ENCODE measurements at regions not wholly inside any gene's neighbourhood (a gene's known extent, or its start where the extent isn't known, plus 50 kb on each side); places are given as distances from the start of the nearest gene placed in this dataset.

- no peak for DNase-seq
Observed at GRCh38 chr15:62983956-62984355, 58.6 kb upstream of the TPM1 start.

- no peak for DNase-seq
Observed at GRCh38 chr15:62985768-62986167, 56.8 kb upstream of the TPM1 start.

- no peak for DNase-seq
Observed at GRCh38 chr15:62986948-62987347, 55.6 kb upstream of the TPM1 start.

GRCh38 chr15:62988701-62989100, 53.8 kb upstream of the TPM1 start:
- no peak for DNase-seq

DNA sequence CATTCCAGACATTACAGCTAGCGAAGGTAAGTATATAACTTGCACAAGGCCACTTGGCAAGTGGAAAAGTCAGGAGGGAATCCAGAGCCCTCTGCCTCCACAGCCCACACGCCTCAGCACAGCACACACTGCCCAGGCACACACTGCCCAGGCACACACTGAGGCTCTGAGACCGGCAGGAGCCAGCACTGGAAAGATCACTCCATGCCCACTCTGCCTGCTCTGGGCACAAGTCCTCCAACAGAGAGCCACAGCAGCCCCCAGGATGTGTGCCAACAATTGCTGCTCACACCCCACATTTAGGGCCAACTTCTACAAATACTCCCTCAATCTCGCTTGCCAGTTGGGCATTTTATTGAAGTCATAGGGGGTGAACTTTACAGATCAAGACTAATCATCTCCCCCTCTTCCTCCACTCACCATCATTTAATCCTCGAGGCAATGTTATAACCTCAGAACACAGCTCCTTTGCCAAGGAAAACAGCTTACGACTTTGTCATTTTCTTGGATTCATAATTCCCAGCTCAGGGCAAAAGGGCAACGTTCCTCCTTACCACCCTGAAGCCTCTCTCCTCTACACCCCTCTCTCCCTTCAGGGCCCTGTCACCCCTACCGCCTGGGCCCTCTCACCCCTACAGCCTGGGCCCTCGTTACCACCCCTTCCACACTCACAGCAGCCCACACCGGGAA, 53.0 kb upstream of the TPM1 start:
- DNase-seq: no peak

DNA sequence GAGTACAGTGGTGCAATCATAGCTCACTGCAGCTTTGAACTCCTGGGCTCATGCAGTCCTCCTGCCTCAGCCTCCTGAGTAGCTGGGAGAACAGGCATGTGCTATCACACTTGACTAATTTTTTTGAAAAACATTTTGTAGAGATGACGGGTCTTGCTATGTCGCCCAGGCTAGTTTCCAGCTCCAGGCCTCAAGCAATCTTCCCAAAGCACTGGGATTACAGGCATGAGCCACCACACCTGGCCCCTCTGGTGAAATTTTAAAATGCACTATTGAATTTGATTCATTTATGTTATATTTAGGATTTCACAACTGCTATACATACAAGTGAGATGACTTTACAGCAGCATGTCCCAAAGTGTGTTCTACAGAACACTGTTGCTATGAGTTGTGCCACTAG, 50.8 kb upstream of the TPM1 start:
- no peak for DNase-seq

DNA sequence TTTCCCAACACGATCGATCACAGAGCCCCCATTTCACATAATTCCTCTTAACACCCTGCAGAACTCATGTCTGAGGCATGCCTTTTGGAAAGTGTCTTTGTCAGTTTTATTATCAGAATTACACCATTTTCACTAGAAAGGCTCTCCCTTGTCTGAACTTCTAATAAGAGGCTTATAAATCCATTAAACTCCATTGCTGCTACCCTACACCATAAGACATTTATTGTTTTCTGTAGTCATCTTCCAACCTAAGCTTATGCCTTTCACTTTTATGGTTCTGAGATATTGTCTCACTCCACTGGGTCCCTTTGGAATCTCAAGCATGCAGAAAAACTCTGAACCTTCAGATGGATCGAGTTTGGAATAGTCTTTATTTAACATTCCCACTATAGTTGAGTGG, 50.2 kb upstream of the TPM1 start:
- no peak for DNase-seq
